ENCODE measurements at regions not wholly inside any gene's neighbourhood (a gene's known extent, or its start where the extent isn't known, plus 50 kb on each side); places are given as distances from the start of the nearest gene placed in this dataset.

GRCh38 chr6:104182811-104183210 lies 676.9 kb downstream of the HACE1 start:
- DNase-seq = no peak

- DNase-seq = no peak
Observed at GRCh38 chr6:104173668-104174067, 686.1 kb downstream of the HACE1 start.

DNA sequence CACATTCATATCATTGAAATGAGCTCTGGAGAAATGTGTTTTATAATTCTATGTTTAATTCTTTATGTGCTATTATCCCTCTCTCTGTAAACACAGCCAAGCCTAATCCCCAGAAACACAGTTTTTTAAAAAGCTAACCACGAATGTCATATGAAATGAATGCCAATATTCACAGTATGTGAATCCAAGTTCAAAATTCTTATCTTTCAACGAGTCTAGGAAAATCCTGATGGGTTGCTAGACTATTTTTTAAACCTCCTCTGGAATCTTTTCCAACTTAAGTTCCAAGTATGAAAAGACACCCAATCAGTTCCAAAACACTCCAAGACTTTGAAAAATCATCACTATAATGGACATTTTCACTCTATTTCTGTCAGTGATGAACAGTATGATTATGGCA lies 689.3 kb downstream of the HACE1 start:
- no peak for DNase-seq

- DNase-seq = no peak
Observed at GRCh38 chr6:104166055-104166668, 693.6 kb downstream of the HACE1 start.

- DNase-seq = no peak
Observed at GRCh38 chr6:104162036-104162669, 697.6 kb downstream of the HACE1 start.

DNA sequence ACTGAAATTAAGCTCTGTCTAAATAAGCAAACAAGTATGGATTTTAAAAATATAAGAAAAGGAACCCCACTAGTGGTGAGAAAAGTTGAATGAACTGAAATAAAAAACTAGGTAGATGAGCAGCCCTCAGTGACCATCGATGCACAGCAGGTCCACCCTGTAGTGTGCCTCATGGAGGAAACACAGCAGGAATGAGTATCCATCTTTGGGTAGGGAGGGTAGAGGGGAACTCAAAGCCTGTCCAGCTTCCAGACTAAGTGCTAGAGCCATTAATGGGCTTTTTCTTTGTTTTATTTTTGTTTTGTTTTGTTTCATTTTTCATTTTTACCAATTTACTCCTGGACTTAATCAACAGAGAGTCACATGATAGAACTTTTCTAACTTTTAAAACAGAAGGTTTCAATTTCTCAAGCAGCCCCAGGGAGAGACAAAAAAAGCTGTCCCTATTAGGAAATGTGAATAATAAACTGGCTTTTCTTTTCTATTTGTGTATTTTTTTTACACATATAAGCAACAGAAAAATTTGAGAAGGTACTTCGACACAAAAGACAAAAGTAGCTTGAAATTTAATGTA lies 700.6 kb downstream of the HACE1 start:
- no peak for DNase-seq

DNA sequence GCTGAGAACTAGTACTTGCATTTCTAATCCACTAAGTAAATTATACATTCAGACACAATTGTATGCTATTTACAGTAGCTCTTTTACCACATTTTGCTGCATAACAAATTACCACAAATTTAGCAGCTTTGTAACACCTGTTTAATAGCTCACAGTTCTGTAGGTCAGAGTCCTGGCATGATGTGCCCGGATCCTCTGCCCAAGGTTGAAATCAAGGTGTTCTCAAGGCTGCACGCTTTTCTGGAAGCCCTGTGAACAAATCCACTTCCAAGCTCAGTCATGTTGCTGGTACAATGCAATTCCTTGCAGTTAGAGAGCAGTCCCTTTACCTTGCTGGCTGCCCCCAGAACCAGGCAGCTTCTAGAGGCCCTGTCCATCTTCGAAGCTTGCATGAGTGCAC lies 716.0 kb downstream of the HACE1 start:
- DNase-seq = no peak

DNA sequence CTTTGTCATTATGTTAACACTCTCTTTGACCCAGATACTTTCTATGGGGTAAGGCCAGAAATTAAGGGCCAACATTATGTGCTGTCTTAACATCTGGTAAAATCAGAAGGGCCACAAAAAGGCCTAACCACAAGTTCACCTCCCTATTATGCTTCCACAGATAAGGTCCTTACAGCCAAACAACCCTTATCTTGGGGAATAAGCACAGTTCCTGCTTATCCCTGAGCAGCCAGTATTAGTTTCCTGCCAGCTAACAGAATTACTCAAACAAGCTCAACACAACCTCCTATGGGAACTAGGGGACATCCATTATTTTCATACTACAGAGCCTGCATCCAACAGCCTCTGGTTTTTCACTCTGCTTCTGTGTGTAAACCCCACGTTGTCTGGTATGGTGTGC lies 724.8 kb downstream of the HACE1 start:
- no peak for DNase-seq

GRCh38 chr6:104130343-104130742 lies 729.4 kb downstream of the HACE1 start:
- no peak for DNase-seq

DNA sequence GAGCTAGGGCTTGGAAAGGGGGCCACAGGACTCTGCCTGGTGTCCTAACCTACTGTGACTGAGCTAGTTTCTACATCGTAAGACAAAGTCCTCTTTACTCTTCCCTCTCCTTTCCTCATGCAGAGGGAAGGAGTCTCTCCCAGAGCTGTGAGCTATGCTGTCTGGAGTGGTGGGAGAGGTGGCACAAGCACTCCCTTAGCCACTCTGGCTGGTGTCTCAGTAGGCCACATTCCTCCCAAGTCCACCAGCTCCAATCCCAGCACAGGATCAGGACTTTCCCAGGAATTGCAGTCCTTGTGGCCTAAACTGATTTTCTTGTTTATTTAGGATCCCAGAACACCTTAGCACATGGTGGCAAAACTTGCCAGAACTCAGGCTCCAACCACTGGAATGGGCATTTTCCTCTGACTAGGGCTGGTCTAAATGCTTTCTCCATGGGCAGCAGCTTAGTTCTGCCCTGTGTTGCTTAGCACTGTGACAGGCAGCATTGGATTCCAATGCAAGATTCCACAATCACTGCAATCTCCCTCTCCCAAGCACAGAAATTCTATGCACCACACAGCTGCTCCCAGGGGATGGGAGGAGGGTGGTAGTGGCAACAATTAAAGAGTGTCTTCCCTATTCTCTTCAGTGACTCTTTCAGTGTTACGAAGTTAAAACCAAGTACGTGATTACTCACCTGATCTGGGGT lies 733.3 kb downstream of the HACE1 start:
- DNase-seq = no peak

DNA sequence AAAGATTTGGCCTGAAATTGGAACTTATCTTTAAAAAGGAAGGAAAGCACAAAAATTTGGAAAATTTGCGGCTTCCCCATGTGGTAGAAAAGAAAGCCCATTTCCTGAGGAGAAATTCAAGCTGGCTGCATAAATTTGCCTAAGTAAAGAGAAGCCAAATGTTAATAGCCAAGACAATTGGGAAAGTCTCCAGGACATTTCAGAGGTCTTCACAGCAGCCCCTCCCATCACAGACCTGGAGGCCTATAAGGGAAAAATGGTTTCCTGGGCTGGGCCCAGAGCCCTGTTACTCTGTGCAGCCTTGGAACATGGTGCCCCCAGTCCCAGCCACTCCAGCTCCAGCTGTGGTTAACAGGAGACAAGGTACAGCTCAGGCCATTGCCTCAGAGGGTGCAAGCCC lies 736.5 kb downstream of the HACE1 start:
- DNase-seq = no peak

DNA sequence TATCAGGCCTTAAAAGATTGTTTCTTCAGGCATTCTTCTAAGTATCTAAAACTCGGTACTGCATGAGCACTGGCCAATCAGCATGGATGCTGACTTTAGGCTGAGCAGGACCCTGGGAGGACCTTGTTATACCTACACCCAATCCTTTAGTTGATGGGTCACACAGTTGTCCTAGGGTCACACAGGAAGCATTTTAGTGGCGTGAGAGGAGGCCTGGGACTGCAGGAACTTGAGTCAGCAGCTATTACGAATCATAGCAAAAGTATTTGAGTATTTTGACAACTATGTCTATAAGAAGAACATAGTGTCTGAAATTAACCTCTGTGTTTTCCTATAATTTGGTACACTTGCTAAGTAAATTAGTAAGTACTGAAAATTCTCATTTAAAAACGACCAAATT lies 741.4 kb downstream of the HACE1 start:
- DNase-seq = no peak

- DNase-seq = no peak
Observed at GRCh38 chr6:104109806-104110205, 749.9 kb downstream of the HACE1 start.

DNA sequence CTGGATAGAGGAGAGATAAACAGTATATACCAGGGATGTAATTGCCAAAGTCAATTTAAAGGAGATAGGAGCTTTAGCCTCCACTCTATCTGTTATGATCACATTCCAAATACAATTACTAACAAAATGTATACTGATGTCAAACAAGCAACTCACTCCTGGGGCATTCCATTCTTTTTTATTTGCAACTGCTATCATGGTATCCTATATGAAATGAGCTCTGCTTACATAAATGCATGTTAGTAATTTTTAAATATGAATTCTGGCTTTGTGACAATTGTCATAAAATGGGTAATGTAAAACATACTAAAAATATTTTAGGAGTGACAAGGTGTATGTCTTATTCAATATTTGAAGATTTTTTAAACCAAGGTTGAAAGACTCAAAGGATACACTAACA lies 751.1 kb downstream of the HACE1 start:
- DNase-seq = no peak

GRCh38 chr6:104095661-104096416 lies 763.9 kb downstream of the HACE1 start:
- no peak for DNase-seq

GRCh38 chr6:104087765-104088164 lies 772.0 kb downstream of the HACE1 start:
- DNase-seq = no peak

DNA sequence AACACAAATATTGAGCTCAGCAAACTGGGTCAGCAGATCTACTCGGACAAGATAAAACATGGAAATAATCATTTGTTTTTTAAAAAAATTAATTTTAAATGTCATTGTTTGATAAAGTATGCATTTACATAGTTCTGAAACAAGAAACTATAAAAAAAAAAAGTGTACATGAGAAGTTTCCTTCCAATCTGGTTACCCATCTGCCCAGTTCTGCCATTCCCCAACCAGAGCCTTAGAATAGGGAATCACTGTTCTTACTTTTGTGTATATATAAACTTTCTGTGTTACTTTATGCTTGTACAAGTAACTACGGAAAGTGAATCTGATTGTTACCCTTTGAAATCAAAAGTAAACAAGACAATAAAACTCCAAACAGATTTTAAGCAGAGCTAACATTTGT lies 791.4 kb downstream of the HACE1 start:
- no peak for DNase-seq

DNA sequence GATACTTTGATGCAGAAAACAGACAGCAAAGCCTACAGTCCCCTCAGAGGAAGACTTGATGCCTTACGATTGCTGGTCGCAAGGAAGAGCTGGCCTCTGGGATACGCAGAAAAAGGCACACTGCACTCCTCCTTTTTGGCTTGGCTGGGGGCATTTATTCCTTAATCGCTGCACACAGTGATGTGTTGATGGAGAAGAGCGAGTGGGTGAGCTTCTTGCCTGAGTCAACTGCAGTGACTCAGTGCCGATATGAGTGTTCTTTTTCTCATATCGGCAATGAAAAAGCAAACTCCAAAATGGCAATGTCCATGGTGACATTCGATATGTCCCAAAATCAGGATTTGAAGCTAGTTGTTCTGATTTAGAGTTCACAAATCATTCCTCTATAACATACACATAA lies 794.8 kb downstream of the HACE1 start:
- no peak for DNase-seq

- no peak for DNase-seq
Observed at GRCh38 chr6:104050455-104050854, 809.3 kb downstream of the HACE1 start.

- DNase-seq = no peak
Observed at GRCh38 chr6:104046426-104046825, 813.3 kb downstream of the HACE1 start.

GRCh38 chr6:104031346-104031745 lies 828.4 kb downstream of the HACE1 start:
- DNase-seq = no peak

GRCh38 chr6:104022126-104022525 lies 837.6 kb downstream of the HACE1 start:
- DNase-seq = no peak

DNA sequence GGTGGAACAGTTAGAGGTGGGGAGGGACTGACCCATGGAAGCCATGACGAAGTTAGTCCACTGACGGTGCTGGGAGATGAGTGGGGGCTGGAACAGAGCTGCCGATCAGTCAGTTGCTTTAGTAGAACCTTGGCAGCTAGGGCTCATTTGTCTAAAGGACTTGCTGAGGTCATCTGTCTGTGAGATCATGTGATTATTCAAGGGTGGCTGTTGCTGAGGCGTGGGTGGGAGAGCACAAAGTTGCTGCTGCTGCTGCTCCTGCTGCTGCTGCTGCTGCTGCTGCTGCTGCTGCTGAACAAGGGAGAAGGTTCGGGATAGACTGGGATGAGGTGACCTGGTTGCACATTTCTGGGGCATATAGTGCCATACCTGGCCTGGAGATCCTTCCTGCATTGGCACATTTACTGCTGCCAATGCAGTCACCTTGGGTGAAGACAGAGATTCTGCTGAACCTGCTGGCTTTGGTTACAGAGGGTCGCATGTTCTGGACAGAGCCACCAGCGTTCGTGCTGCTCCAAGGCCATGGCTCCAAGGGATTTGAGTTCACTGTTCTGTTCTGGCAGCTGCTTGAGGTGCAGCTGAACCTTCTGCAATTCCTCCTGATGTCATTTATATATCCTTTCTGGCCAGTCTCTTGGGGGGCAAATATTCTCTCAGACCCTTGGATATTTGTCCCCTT lies 840.5 kb downstream of the HACE1 start:
- no peak for DNase-seq

Data from NCI-H2107 (cell line).